ENCODE measurements at regions not wholly inside any gene's neighbourhood (a gene's known extent, or its start where the extent isn't known, plus 50 kb on each side); places are given as distances from the start of the nearest gene placed in this dataset.

- DNase-seq (ENCODE audit: low spot score), result no peak
- POLR2A ChIA-PET, result no interaction called here
- TF ChIP-seq TEAD4 (CRISPR knock-in tag; IDR thresholded peaks at IDR 0.05) (no peak), NR1H2 (CRISPR knock-in tag; IDR thresholded peaks at IDR 0.05) (no peak), STAT6 (CRISPR knock-in tag; conservative IDR thresholded peaks at IDR 0.05; ENCODE audit: low read depth) (no peak), EMX1 (CRISPR knock-in tag; IDR thresholded peaks at IDR 0.05) (no peak), ATF3 (CRISPR knock-in tag; conservative IDR thresholded peaks at IDR 0.05) (no peak), NR2C2 (CRISPR knock-in tag; IDR thresholded peaks at IDR 0.05) (no peak), ZBTB43 (CRISPR knock-in tag; IDR thresholded peaks at IDR 0.05) (no peak), ZNF671 (CRISPR knock-in tag; IDR thresholded peaks at IDR 0.05) (no peak), NFATC4 (CRISPR knock-in tag; IDR thresholded peaks at IDR 0.05) (no peak), TP53 (CRISPR knock-in tag; IDR thresholded peaks at IDR 0.05) (no peak), PRDM15 (CRISPR knock-in tag; IDR thresholded peaks at IDR 0.05) (no peak), TEAD1 (CRISPR knock-in tag; IDR thresholded peaks at IDR 0.05) (no peak), ESRRA (CRISPR knock-in tag; IDR thresholded peaks at IDR 0.05; ENCODE audit: borderline replicate concordance) (no peak)
These were observed 792.0 kb downstream of the LTN1 start for GRCh38 chr21:28200726-28201125.

GRCh38 chr21:28196981-28197380, 795.7 kb downstream of the LTN1 start:
- Mint-ChIP-seq H3K27ac (no peak overlapping the region), H3K36me3 (peaks cover 29% of the 10 kb centered on the region), H3K27me3 (ENCODE audit: low read depth) (no peaks in the 10 kb centered on the region), H3K4me3 (no peak overlapping the region), H3K9me3 (peaks cover 65% of the 10 kb centered on the region), H3K4me1 (no peaks in the 10 kb centered on the region)
- ChIA-PET POLR2A (no interaction called here), CTCF (no interaction called here)
- ATAC-seq, result no peak
- no peak for TF ChIP-seq CTCF (IDR thresholded peaks at IDR 0.05)
- no peak for DNase-seq (ENCODE audit: low spot score)

More at GRCh38 chr21:28200726-28201125, 792.0 kb downstream of the LTN1 start:
- Mint-ChIP-seq H3K36me3 (peaks cover 9% of the 10 kb centered on the region), H3K4me3 (no peak overlapping the region), H3K27me3 (ENCODE audit: low read depth) (no peaks in the 10 kb centered on the region), H3K4me1 (peaks cover 4% of the 10 kb centered on the region), H3K27ac (no peak overlapping the region), H3K9me3 (peaks cover 51% of the 10 kb centered on the region)
- ATAC-seq, result no peak
- CTCF ChIA-PET, result no interaction called here
